GM12891 (cell line): ENCODE measurements at regions not wholly inside any gene's neighbourhood (a gene's known extent, or its start where the extent isn't known, plus 50 kb on each side); places are given as distances from the start of the nearest gene placed in this dataset.

Experiments used
- POLR2A ChIP-seq: IDR thresholded peaks from 2 replicates; pipeline ENCODE4 v1.6.1; 2011; ENCODE audit warnings: low read depth, low read length, control low read depth
- TAF1 ChIP-seq: IDR thresholded peaks from 2 replicates; pipeline ENCODE4 v1.6.1; 2011; ENCODE audit warnings: low read depth, low read length, control low read depth

DNA sequence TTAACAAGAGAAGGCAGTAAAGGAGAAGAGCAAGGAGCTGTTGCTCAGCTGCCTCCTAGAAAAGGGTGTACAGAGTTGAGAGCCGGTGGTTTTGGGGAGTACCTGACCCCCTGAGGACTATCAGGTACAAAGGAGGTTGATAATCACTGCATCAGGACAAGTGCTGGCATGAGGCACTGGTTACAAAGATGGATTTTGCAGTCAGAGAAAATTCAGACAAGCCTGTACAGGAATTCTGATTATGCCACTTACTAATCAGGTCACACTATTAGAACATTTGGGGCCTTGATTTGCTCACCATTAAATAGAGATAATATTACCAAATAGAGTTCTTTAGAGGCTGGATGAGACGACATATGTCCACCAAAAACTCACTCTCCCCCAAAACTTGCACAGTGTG is 450.9 kb upstream of the TMPO start:
- TF ChIP-seq TAF1 (no peak), POLR2A (no peak)
